Natural killer cell treated with Interleukin-12 subunit alpha and Interleukin-12 subunit beta and Interleukin-15 and Interleukin-18, amount 100 ng/mL, for 72 hours (primary cell): ENCODE measurements at regions not wholly inside any gene's neighbourhood (a gene's known extent, or its start where the extent isn't known, plus 50 kb on each side); places are given as distances from the start of the nearest gene placed in this dataset.
"Not testable (repeated sequence)": the region's sequence is repeated elsewhere in the genome, so short reads cannot be mapped to it uniquely, and the experiment has no call there.

Experiments
- ATAC-seq, 2 donors: fragments of 150-1000 bp; cut with Tn5 transposase in 1 of 2; sonication (Bioruptor Pico), chemical (Tn5 transposase) in 1 of 2; 2 replicates each; pipeline ENCODE4 v1.10.0; 2021
- DNase-seq: peaks from one replicate; pipeline ENCODE4 v3.0.0; 2022; ENCODE audit warnings: low spot score
- H3K27ac Mint-ChIP-seq, 2 donors: 1 replicate in 1 of 2; 2 replicates in 1 of 2; pipeline ENCODE4 v1.8.0; 2022; ENCODE audit warnings: mixed read lengths in 2 of 2, mild to moderate bottlenecking in 1 of 2, moderate library complexity in 1 of 2
- H3K27me3 Mint-ChIP-seq, 2 donors: 1 replicate in 1 of 2; 2 replicates in 1 of 2; pipeline ENCODE4 v1.8.0; 2022; ENCODE audit warnings: mixed read lengths in 2 of 2
- H3K36me3 Mint-ChIP-seq: one replicate; pipeline ENCODE4 v1.8.0; 2022; ENCODE audit warnings: mixed read lengths
- H3K4me1 Mint-ChIP-seq, 2 donors: 1 replicate in 1 of 2; 2 replicates in 1 of 2; pipeline ENCODE4 v1.8.0; 2022; ENCODE audit warnings: low read depth in 2 of 2, mixed read lengths in 2 of 2, mild to moderate bottlenecking in 1 of 2
- H3K4me3 Mint-ChIP-seq: one replicate; pipeline ENCODE4 v1.8.0; 2022; ENCODE audit warnings: mixed read lengths
- H3K9me3 Mint-ChIP-seq: 2 replicates; pipeline ENCODE4 v1.8.0; 2022; ENCODE audit warnings: mixed read lengths

DNA sequence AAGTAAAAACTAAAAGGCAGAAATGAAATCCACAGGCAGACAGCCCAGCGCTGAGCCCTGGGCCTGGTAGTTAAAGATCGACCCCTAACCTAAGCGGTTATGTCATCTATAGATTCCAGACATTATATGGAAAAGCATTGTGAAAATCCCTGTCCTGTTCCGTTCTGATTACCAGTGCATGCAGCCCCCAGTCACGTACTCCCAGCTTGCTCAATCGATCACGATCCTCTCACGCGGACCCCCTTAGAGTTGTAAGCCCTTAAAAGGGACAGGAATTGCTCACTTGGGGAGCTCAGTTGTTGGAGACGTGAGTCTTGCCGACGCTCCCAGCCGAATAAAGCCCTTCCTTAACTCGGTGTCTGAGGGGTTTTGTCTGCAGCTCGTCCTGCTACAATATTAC, 166.8 kb upstream of the TMCC3 start:
- H3K9me3 Mint-ChIP-seq, result peaks cover 11% of the 10 kb centered on the region
- not testable (repeated sequence) for H3K4me1 Mint-ChIP-seq, DNase-seq, ATAC-seq, H3K27me3 Mint-ChIP-seq, H3K27ac Mint-ChIP-seq, H3K4me3 Mint-ChIP-seq
- H3K36me3 Mint-ChIP-seq, result peaks cover 21% of the 10 kb centered on the region

GRCh38 chr12:94816746-94817145, 166.4 kb upstream of the TMCC3 start:
- H3K4me3 Mint-ChIP-seq, H3K27ac Mint-ChIP-seq, H3K4me1 Mint-ChIP-seq, H3K27me3 Mint-ChIP-seq, ATAC-seq, DNase-seq: not testable (repeated sequence)
- H3K36me3 Mint-ChIP-seq, result peaks cover 21% of the 10 kb centered on the region
- peaks cover 11% of the 10 kb centered on the region for H3K9me3 Mint-ChIP-seq

GRCh38 chr12:94815958-94816357, 165.6 kb upstream of the TMCC3 start:
- peaks cover 11% of the 10 kb centered on the region for H3K9me3 Mint-ChIP-seq
- H3K27me3 Mint-ChIP-seq, result no peaks in the 10 kb centered on the region
- H3K27ac Mint-ChIP-seq, result no peak overlapping the region
- ATAC-seq, result no peak
- DNase-seq, result no peak
- H3K4me1 Mint-ChIP-seq, result no peaks in the 10 kb centered on the region
- H3K4me3 Mint-ChIP-seq, result no peak overlapping the region
- H3K36me3 Mint-ChIP-seq, result peaks cover 21% of the 10 kb centered on the region

DNA sequence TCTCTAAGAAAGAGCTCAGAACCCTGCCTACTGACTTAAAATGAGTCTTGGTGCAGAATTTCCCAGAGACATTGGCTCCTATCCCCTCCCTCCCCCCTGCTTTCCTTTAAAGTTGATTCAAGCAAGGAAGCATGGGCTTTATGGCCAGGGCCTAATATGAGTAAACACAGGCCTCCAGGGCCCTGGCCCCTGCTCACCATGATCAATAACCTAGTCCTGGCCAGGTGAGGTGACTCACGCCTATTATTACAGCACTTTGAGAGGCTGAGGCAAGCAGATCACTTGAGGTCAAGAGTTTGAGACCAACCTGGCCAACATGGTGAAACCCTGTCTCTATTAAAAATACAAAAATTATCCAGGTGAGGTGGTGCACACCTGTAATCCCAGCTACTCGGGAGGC, 165.1 kb upstream of the TMCC3 start:
- no peak overlapping the region for H3K4me3 Mint-ChIP-seq
- no peaks in the 10 kb centered on the region for H3K27me3 Mint-ChIP-seq
- H3K9me3 Mint-ChIP-seq, result peaks cover 11% of the 10 kb centered on the region
- DNase-seq (no peak), ATAC-seq (no peak)
- no peak overlapping the region for H3K27ac Mint-ChIP-seq
- H3K4me1 Mint-ChIP-seq, result no peaks in the 10 kb centered on the region
- H3K36me3 Mint-ChIP-seq, result peaks cover 21% of the 10 kb centered on the region

- H3K27me3 Mint-ChIP-seq, result peaks cover 7 to 17% of the 10 kb centered on the region in 2 donors
- no peaks in the 10 kb centered on the region for H3K4me1 Mint-ChIP-seq
- DNase-seq, result no peak
- H3K36me3 Mint-ChIP-seq, result peaks cover 21% of the 10 kb centered on the region
- H3K27ac Mint-ChIP-seq, result no peak overlapping the region
- no peak overlapping the region for H3K4me3 Mint-ChIP-seq
- peaks cover 11% of the 10 kb centered on the region for H3K9me3 Mint-ChIP-seq
- no peak for ATAC-seq
These were observed 163.0 kb upstream of the TMCC3 start for GRCh38 chr12:94813314-94813713.

DNA sequence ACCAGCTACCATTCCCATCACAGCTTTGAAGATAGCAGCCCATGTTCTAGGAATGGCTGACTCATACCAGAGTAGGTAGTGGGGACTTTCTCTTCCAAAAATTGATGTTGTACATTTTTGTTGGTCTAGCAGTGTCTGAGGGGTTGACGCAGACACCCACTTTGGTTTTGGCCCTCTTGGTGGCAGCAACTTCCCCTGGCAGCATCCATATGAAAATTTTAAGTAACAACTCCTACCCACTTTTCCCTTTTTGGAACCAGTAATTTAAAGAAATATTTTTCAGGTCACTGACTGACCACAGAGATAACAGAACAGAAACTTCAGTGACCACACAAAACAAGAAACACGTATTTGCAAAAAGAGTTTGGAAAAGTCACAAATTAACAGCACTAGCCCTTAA, 162.0 kb upstream of the TMCC3 start:
- Mint-ChIP-seq H3K27me3 (peaks cover 7 to 17% of the 10 kb centered on the region in 2 donors), H3K36me3 (peaks cover 21% of the 10 kb centered on the region), H3K4me1 (no peaks in the 10 kb centered on the region), H3K9me3 (peaks cover 11% of the 10 kb centered on the region), H3K4me3 (no peak overlapping the region), H3K27ac (no peak overlapping the region)
- DNase-seq, result no peak
- no peak for ATAC-seq

DNA sequence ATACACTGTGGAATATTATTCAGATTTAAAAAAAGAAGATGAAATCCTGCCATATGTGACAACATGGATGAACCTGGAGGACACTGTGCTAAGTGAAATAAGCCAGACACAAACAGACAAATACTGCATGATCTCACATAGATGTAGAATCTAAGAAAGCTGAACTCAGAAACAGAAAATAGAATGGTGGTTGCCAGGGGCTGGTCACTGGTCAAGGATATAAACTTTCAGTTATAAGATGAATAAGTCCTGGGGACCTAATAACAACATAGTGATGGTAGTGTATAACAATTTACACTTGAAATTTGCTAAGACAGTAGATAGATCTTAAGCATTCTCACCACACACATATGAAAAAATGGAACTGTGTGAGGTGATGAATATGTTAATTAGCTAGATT, 161.3 kb upstream of the TMCC3 start:
- no peak for ATAC-seq
- Mint-ChIP-seq H3K4me1 (no peaks in the 10 kb centered on the region), H3K27me3 (peaks cover 7 to 17% of the 10 kb centered on the region in 2 donors), H3K4me3 (no peak overlapping the region), H3K9me3 (peaks cover 11% of the 10 kb centered on the region), H3K36me3 (peaks cover 21% of the 10 kb centered on the region), H3K27ac (no peak overlapping the region)
- no peak for DNase-seq

GRCh38 chr12:94807951-94808350, 157.6 kb upstream of the TMCC3 start:
- DNase-seq, result no peak
- Mint-ChIP-seq H3K27me3 (peaks cover 12 to 19% of the 10 kb centered on the region in 2 donors), H3K9me3 (peaks cover 1% of the 10 kb centered on the region), H3K36me3 (peaks cover 8% of the 10 kb centered on the region), H3K4me3 (no peak overlapping the region), H3K4me1 (no peaks in the 10 kb centered on the region), H3K27ac (no peak overlapping the region)
- ATAC-seq, result no peak

DNA sequence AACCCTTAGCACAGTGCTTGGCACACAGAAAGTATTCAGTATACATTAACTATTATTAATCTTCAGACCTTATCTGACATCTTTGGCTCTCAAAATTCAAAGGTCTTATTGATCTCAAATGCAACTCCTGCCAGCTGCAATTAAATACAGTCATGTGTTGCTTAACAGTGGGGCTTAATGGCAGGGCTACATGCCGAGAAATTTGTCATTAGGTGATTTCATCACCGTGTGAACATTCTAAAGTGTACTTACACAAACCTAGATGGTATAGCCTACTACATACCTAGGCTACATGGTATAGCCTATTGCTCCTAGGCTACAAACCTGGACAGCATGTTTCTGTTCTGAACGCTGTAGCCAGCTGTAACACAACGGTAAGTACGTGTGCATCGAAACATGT, 156.3 kb upstream of the TMCC3 start:
- ATAC-seq, result no peak
- Mint-ChIP-seq H3K27me3 (peaks cover 12 to 23% of the 10 kb centered on the region in 2 donors), H3K36me3 (no peaks in the 10 kb centered on the region), H3K4me1 (no peaks in the 10 kb centered on the region), H3K9me3 (no peaks in the 10 kb centered on the region), H3K4me3 (no peak overlapping the region), H3K27ac (no peak overlapping the region)
- DNase-seq, result no peak

DNA sequence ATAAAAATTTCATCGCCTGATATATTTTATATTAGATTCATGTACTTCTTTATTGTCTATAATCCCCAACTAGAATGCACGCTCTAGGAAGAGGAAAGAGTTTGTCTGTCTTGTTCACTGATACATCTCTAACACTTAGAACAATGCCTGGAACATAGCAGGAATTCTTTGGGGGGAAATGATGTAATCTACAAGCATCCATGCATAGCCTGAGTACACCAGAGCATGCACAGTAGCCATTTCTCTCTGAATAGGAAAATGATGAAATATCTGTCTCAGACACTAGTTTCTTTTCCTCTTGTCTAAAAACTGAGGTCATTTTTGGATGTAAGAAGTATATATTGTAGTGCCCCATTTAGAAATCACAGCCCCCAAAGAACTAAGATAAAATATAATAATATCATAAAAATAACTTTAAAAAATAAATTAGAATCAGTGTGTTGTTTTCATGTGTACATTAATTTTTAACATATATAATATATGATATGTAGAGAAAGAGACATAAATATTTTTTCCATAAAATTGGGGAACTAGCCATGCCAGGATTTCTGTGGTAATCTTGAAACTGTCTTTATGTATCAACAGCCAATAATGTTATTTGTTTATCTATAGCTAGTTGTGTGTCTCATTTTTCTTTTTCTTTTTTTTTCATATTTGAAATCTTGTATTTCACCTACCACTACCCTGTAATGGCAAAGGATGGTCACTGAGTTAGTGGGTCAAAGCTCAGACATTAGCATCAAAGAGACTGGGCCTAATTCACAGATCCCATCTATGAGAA, 155.6 kb upstream of the TMCC3 start:
- Mint-ChIP-seq H3K36me3 (no peaks in the 10 kb centered on the region), H3K27me3 (peaks cover 12 to 23% of the 10 kb centered on the region in 2 donors), H3K4me1 (no peaks in the 10 kb centered on the region), H3K27ac (no peak overlapping the region), H3K4me3 (no peak overlapping the region), H3K9me3 (no peaks in the 10 kb centered on the region)
- ATAC-seq, result no peak
- no peak for DNase-seq

DNA sequence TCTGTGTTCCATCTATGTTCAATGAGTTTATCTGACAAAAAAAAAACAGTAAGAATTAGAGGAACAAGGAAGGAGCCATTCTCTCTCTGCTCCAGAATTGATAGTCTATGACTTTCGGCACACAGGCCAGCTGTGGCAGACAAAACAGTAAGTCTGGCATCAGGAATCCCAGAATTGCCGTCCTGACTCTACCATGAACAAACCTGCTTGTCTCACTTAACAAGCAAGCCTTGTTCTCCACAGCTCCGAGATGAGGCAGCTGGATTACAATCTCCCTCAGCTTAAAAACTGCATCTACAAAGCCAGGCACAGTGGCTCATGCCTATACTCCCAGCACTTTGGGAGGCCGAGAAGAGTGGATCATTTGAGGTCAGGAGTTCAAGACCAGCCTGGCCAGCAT, 153.6 kb upstream of the TMCC3 start:
- H3K4me3 Mint-ChIP-seq, result no peak overlapping the region
- no peak overlapping the region for H3K27ac Mint-ChIP-seq
- DNase-seq, result no peak
- peaks cover 6 to 9% of the 10 kb centered on the region in 2 donors for H3K27me3 Mint-ChIP-seq
- H3K4me1 Mint-ChIP-seq, result no peaks in the 10 kb centered on the region
- no peaks in the 10 kb centered on the region for H3K36me3 Mint-ChIP-seq
- H3K9me3 Mint-ChIP-seq, result no peaks in the 10 kb centered on the region
- ATAC-seq, result no peak

DNA sequence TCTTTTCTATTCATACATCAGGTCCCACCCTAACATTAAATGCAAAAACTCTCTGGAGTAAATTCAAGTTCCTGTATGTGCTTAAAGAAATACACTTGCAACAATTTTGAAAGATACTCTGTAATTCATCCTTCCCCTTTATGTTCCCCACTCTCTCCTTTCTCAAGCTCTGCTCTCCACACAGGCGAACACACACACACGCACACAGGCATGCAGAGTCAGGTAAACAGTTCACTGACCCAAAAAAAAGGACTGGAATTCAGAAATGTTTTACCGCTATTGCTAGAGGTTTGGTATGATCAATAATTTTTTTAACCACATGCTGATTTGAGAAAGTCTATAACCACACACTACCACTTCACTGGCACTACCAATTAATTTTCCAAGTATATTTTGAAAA, 152.4 kb upstream of the TMCC3 start:
- DNase-seq (no peak), ATAC-seq (no peak)
- Mint-ChIP-seq H3K4me3 (no peak overlapping the region), H3K4me1 (no peaks in the 10 kb centered on the region), H3K36me3 (no peaks in the 10 kb centered on the region), H3K27me3 (peaks cover 5 to 8% of the 10 kb centered on the region in 2 donors), H3K27ac (no peak overlapping the region), H3K9me3 (no peaks in the 10 kb centered on the region)

DNA sequence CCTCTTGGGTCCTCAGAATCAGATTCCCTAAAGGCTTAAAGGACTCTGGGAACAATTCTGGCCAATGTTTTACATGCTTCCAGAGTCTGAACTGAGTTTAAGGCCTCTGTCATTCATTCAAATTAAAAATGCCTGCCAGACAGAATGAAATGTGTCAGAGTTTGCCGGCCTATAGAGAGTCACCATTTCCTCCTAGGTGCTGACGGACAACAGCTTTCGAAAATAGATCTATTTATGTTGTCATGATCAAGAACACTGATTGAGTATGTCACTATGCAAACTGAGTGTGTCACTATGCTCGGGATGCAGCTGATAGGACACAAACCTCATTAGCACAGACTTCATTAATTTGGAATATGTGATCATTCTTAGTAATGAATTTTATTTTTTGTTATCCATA, 151.4 kb upstream of the TMCC3 start:
- Mint-ChIP-seq H3K36me3 (no peaks in the 10 kb centered on the region), H3K27ac (no peak overlapping the region), H3K4me1 (no peaks in the 10 kb centered on the region), H3K9me3 (no peaks in the 10 kb centered on the region), H3K4me3 (no peak overlapping the region), H3K27me3 (peaks cover 5 to 8% of the 10 kb centered on the region in 2 donors)
- ATAC-seq (no peak), DNase-seq (no peak)

GRCh38 chr12:94799136-94799535, 148.8 kb upstream of the TMCC3 start:
- Mint-ChIP-seq H3K9me3 (no peaks in the 10 kb centered on the region), H3K4me3 (no peak overlapping the region), H3K36me3 (no peaks in the 10 kb centered on the region), H3K27ac (no peak overlapping the region), H3K4me1 (no peaks in the 10 kb centered on the region), H3K27me3 (peaks cover 2 to 5% of the 10 kb centered on the region in 2 donors)
- DNase-seq (no peak), ATAC-seq (no peak)

- Mint-ChIP-seq H3K27ac (no peak overlapping the region), H3K36me3 (no peaks in the 10 kb centered on the region), H3K4me3 (no peak overlapping the region), H3K27me3 (peaks cover 2 to 5% of the 10 kb centered on the region in 2 donors), H3K9me3 (no peaks in the 10 kb centered on the region), H3K4me1 (no peaks in the 10 kb centered on the region)
- no peak for ATAC-seq
- no peak for DNase-seq
These were observed 147.8 kb upstream of the TMCC3 start for GRCh38 chr12:94798113-94798512.
